ENCODE measurements at regions not wholly inside any gene's neighbourhood (a gene's known extent, or its start where the extent isn't known, plus 50 kb on each side); places are given as distances from the start of the nearest gene placed in this dataset.

GRCh38 chr3:161914703-161915417, 418.3 kb downstream of the OTOL1 start:
- in situ Hi-C loops (cut with MboI; ENCODE audit: low sequenced_read_pairs, unreplicated experiment), result no loop called here
- DNase-seq (ENCODE audit: low spot score), result no peak
- TF ChIP-seq CTCF (IDR thresholded peaks at IDR 0.05; ENCODE audit: borderline replicate concordance, control extremely low read depth, extremely low read depth, insufficient read depth, missing control alignments), result no peak

GRCh38 chr3:161915418-161915750, 418.8 kb downstream of the OTOL1 start:
- in situ Hi-C loops (cut with MboI; ENCODE audit: low sequenced_read_pairs, unreplicated experiment), result no loop called here
- DNase-seq (ENCODE audit: low spot score), result no peak
- no peak for TF ChIP-seq CTCF (IDR thresholded peaks at IDR 0.05; ENCODE audit: borderline replicate concordance, control extremely low read depth, extremely low read depth, insufficient read depth, missing control alignments)

- no peak for DNase-seq (ENCODE audit: low spot score)
- TF ChIP-seq CTCF (IDR thresholded peaks at IDR 0.05; ENCODE audit: borderline replicate concordance, control extremely low read depth, extremely low read depth, insufficient read depth, missing control alignments), result no peak
- in situ Hi-C loops (cut with MboI; ENCODE audit: low sequenced_read_pairs, unreplicated experiment), result no loop called here
These were observed 423.6 kb downstream of the OTOL1 start for GRCh38 chr3:161920196-161920595.

GRCh38 chr3:161925749-161926360, 429.2 kb downstream of the OTOL1 start:
- in situ Hi-C loops (cut with MboI; ENCODE audit: low sequenced_read_pairs, unreplicated experiment), result no loop called here
- no peak for DNase-seq (ENCODE audit: low spot score)
- no peak for TF ChIP-seq CTCF (IDR thresholded peaks at IDR 0.05; ENCODE audit: borderline replicate concordance, control extremely low read depth, extremely low read depth, insufficient read depth, missing control alignments)

GRCh38 chr3:161927131-161927530, 430.5 kb downstream of the OTOL1 start:
- TF ChIP-seq CTCF (IDR thresholded peaks at IDR 0.05; ENCODE audit: borderline replicate concordance, control extremely low read depth, extremely low read depth, insufficient read depth, missing control alignments), result no peak
- in situ Hi-C loops (cut with MboI; ENCODE audit: low sequenced_read_pairs, unreplicated experiment), result no loop called here
- DNase-seq (ENCODE audit: low spot score), result no peak

- no peak for TF ChIP-seq CTCF (IDR thresholded peaks at IDR 0.05; ENCODE audit: borderline replicate concordance, control extremely low read depth, extremely low read depth, insufficient read depth, missing control alignments)
- in situ Hi-C loops (cut with MboI; ENCODE audit: low sequenced_read_pairs, unreplicated experiment), result no loop called here
- DNase-seq (ENCODE audit: low spot score), result no peak
These were observed 443.5 kb downstream of the OTOL1 start for GRCh38 chr3:161939918-161940620.

Measured in GM13976 (cell line).